ENCODE measurements at regions not wholly inside any gene's neighbourhood (a gene's known extent, or its start where the extent isn't known, plus 50 kb on each side); places are given as distances from the start of the nearest gene placed in this dataset.

DNA sequence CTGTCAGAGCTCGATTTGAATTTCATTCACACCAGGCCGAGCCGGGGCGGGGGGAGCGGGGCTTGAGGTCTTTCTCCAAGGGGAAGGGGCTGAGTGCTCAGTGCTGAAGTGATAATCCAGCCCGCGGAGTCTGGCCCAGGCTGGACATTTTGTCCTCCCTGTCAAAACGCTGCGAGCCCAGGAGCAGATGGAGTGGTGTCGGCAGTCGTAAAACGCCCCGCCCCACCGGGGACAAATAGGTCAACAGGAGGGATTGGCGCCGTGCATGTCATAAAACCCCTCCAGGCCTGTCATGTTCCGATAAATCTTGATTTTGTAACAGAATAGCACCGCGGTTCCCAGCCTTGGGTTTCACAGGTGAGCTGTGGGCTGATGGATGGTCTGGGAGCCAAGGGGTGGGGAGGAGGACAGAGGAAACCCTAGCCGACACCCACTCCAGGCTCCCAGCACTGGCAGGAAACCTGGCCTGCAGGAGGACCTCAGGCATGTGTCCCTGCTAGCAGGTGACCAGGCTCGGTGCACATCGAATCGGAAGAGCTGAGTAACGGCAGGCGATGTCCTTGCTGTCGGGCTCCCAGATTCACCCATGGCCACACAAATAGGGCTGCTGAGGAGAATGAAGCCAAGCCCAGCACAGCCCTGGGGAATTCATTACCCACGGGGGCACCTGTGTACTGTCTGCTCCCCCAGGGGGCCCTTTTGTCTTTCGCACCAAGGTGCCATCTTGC lies 341.4 kb downstream of the FOXL1 start:
- DNase-seq (ENCODE audit: extremely low read depth, low read depth): no peak

DNA sequence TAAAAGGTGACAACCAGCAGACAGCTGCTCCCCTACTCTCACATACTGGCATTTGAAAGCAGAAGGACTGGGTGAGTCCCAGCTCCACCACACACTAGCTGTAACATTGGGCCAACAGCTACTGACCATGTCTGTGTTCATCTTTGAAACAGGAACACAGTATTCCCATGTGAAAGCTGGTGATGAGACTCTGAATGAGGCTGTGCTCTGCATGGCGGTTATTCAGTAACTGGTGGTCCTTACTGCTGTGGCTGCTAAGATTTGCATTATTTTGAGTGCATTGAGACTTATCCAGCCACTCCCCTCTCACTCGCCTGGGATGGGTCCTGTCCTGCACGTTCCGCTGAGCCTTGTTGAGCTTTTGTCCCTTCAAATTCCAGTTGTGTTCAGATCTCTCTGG lies 342.9 kb downstream of the FOXL1 start:
- no peak for DNase-seq (ENCODE audit: extremely low read depth, low read depth)

DNA sequence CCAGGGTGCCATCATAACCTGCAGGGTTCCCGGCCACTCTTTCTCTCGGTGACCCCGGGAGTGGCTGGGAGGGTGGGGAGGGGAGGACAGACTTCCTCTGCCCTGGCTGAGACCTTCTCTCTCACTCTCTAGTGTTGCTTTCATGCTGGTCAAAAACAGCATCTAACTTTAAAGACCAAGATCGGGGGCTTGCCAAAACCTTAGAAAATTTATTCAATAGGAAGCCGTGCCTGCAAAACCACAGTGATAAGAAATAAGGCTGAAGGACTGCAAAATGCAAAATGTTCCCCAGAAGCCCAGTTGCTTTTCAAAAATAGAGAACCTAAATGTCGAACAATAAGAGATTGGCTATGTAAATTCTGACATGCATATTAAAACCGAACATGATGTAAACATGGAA lies 344.0 kb downstream of the FOXL1 start:
- DNase-seq (ENCODE audit: extremely low read depth, low read depth): no peak

DNA sequence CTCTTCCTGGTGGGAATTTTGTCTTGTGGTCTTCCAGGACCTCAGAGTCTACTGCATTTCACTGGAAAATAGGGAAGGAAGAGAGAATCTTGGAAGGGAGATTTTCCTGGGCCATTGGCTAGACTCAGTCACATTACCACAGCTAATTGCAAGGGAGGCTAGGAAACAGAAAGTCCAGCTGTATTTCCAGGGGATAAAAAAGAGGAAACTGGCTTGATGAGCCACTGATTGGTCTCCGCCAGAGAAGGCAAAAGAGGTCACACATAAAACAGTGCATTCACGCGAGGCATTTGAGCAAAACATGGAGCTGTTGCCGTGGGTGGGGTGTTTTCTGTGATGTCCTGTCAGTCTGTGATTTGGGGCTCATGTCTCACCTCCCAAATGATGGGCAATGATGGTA lies 345.3 kb downstream of the FOXL1 start:
- no peak for DNase-seq (ENCODE audit: extremely low read depth, low read depth)

DNA sequence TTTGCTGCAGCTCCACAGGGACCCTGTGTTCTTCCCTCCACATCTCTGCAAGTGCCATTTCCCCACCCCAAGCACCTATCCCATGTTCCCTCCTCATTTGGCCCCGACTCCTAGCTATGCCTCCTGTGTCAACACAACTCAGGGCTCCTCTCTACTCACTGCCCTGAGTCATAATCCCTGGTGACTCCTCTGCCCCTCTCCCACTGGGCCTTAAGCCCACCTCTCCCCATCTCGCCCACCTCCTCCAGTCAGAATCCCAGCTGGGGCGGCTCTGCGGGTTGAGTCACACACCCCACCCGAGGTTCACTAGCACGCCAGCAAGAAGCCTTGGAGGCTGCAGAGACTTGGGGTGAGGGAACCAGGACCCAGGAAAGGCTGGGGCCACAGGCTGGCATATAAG lies 346.2 kb downstream of the FOXL1 start:
- no peak for DNase-seq (ENCODE audit: extremely low read depth, low read depth)

DNA sequence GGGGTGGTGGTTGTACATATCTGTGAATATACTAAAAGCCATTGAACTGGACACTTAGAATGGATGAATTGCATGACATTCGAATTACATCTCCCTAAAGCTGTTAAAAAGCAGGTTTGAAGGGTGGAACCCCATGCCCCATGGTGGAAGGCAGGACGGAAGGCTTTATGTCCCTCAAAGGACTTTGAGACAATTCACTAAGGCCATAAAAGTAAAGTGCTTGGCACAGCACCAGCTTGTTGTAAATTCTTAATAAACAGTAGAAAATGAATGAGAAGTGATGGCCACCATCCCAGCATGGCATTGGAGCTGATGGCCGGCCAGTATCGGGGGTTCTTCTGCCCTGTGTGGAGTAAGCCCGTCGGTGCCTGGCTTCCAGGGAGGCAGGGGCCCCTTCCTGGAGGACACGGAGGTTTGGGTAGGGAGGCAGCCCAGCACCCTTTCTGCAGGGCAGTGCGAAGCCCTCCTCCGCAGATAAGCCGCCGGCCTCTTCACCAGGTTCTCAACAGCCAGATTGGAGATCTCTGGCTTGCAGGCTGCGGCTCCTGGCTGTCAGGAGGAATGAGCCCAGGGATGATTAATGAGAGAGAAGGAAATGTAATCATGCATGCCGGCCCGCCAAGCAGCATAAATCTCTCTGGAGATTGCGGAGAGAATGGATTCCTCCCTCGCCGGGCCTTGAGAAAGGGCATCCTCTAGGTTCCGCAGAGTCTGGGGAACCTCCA lies 346.9 kb downstream of the FOXL1 start:
- no peak for DNase-seq (ENCODE audit: extremely low read depth, low read depth)

DNA sequence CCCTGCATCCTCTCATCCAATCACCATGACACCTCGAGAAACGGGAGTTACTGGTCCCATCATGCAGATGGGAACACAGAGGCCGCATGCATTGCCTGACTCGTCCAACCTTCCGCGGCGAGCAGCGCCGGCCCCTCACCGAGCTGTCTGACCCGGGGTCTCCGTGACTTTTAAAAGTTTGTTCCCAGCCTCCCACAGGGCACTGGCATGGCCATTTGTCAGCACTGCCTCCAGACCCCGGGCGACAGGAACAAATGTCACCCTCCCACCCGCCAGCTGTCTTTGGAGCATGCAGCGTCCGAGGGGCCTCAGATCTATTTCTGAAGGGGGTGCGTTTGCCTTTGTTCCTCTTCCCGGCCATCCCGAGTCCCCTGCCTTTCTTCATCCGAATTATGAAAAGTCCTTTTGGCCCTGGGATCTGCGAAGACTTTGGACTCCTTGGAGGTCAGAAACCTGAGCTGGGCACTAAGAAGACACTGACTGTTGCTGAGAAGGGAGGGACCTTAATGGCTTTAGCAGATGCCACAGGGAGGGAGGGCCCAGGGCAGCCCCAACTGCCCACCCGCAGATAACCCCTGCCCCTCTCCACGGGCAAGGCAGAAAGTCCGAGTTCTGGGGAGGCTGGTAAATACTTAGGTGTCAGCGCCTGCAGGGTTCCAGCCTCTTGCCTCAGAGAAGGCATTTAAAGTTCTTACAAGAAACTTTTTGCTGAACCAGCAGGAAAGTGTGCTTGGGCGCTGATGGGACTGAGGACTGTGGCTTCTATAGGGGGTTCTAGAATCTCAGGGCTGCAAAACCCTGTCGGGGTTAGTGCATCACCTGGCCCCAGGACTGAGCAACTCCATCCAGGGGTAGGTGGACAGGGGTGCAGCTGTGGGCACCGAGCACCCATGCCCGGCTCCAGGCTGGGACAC lies 348.1 kb downstream of the FOXL1 start:
- no peak for DNase-seq (ENCODE audit: extremely low read depth, low read depth)

DNA sequence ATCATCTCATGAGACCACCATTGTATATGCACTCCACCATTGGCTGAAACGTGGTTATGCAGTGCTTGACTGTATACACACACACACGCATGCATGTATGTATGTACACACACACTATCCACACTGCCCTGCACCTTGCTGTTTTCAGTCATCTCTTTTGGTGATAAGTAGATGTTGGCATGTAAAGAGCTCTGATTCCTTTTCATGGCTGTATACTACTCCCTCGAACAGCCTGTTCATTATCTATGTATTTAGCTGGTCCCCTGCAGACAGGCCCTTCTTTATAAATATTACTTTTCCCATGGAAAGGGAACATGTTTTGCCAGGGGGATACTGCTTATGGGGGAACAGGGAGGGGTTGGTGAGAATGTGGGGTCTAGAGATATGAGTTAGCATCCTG lies 349.4 kb downstream of the FOXL1 start:
- no peak for DNase-seq (ENCODE audit: extremely low read depth, low read depth)

DNA sequence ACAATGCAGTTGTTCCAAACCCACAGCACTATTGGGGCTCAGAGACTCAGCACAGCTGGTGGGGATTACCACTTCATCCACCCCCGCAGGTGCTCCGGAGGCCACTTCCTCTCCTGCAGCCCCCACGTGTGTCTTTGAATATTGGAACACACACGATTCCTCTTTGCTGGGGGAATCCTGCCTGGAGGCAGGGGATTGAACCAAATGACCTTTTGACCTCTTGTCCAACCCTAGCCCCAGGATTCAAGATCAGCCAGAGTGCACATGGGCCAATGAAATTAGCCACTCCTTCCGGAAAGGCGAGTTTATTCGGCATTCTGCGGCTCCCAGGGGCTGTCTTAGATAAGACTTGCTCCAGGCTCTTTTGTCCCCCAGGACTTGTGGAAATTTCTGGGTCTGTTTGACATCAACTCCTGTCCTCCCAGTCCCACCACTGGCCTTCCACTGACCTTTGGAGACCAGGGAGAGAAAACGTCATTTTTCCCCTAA lies 350.2 kb downstream of the FOXL1 start:
- DNase-seq (ENCODE audit: extremely low read depth, low read depth): no peak

DNA sequence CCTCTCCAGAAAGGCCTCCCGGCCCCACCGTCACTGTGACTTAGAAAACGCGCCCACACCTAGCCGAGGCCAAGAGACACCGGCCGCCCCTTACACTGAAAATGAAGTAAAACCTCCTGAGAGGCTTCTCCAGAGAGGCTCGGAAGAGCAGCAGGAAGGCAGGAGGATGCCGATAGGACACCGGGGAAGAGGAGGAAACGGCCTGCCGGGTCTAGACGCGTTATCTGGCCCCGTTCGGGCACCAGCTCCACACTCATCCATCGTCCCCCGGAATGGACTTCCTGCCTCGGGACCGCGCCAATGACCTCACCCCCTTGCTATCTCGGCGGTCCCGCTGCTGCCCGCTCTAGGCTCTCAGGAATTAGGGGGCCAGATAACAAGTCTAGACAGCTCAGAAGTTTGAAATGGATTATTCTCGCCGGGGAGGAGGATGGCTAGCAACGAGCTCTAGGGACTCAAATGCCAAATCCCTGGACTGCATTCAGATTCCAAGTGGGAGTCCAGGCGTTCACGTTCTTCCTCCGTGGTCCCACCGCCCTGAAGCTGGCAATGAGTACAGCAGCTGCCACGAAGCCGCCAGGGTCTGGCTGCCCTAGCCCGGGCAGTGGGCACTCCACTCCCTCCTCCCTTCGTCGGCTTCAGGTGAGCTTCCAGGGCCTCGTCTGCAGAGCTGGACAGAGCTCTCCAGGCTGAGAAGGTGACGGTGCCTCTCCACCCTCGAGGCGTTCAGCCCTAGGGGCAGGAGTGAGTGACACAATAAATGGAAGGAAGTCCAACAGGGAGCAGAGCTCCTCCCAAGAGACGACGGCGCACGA lies 350.9 kb downstream of the FOXL1 start:
- no peak for DNase-seq (ENCODE audit: extremely low read depth, low read depth)

DNA sequence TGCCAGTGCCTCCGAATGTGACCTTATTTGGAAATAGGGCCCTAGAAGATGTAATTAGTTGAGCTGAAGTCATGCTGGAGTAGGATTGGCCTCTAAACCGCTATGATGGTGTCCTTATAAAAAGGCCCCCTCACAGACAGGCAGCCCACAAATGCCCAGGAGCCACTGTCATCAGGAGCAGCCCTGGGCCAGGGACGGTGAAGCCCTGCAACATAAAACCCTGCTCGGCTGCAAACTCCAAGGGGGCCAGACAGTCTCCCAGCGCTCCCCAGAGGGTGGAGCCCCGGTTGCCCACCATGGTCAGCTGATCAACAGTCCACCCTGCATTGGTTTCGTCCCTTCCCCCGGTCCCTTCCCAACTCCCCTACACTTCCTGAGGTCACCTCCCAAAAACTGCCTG lies 351.7 kb downstream of the FOXL1 start:
- DNase-seq (ENCODE audit: extremely low read depth, low read depth): no peak

DNA sequence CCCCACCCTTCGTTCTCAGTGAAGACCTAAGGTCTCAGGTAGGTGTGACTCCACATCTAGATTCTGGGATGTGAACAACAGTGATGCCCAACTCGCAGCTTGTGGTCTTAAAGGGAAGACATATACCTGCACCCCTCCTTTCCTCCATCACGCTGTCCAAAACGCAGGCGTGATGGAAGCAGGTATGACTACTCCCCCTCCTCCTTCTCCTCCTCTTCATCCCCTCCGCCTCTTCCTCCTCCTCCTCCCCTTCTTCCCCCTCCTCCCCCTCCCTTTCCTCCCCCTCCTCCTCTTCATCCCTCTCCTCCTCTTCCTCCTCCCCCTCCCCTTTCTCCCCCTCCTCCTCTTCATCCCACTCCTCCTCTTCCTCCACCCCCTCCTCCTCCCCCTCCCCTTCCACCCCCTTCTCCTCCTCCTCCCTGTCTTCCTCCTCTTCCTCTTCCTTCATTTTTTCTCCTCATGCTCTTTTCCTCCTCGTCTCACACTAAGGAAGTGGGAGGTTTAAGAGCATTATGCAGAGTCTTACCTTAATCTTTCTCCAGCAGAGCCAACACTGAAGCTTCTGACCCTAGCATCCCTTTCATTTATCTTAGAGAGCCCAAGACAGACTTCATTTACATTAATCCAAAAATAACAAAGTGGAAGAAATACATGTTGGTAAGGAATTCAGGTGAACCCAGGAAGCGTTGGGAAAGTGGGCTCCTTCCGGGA lies 352.5 kb downstream of the FOXL1 start:
- no peak for DNase-seq (ENCODE audit: extremely low read depth, low read depth)

DNA sequence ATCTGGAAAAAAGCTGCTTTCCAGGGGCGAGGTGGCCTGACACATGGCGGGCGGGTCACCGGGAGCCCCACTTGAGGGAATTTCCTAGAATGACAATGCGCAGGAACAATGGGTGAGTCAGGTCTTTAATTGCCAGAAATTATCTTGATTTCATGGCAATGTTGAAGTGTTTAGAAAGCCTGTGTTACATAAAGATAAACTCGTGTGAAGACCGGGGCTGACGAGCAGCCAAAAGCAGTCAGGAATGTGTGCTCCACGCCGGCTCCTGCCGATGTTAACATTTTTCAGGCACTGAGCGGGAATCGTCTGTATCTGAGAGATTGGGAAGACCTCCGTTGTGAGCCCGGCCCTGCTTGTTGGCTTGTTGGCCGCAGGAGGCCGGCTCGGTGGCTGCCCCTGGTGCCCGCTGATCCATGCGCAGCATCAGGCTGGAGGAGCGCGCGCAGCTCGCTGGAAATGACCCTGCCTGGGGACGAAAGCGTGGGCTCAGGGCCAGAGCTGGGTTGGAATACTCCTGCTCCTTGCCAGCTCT lies 353.1 kb downstream of the FOXL1 start:
- DNase-seq (ENCODE audit: extremely low read depth, low read depth): no peak

DNA sequence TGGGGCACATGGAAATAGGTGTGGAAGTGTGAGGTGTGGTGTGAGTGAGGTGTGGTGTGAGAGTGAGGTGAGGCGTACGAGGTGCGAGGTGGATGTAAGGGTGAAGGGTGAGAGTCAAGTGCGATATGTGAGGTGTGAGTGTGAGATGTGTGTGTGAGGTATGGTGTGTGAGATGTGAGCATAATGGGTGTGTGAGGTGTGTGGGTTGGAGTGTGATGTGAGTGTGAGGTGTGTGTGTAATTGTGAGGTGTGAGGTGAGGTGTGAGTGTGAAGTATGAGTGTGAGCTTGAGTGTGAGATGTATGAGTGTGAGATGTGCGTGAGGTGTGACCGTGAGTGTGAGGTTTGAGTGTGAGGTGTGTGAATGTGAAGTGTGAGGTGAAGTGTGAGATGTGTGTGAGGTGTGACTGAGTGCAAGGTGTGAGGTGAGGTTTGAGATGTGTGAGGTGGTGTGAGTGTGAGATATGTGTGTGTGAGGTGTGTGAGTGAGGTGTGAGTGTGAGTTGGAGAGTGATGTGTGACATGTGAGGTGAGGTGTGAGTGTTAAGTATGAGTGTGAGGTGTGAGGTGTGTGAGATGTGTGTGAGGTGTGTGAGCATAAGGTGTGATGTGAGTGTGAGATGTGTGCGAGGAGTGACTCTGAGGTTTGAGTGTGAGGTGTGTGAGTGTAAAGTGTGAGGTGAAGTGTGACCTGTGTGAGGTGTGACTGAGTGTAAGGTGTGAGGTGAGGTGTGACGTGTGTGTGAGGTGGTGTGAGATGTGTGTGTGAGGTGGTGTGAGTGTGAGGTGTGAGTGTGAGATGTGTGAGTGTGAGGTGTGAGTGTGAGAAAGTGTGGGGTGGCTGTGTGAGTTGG lies 354.0 kb downstream of the FOXL1 start:
- DNase-seq (ENCODE audit: extremely low read depth, low read depth): no peak

DNA sequence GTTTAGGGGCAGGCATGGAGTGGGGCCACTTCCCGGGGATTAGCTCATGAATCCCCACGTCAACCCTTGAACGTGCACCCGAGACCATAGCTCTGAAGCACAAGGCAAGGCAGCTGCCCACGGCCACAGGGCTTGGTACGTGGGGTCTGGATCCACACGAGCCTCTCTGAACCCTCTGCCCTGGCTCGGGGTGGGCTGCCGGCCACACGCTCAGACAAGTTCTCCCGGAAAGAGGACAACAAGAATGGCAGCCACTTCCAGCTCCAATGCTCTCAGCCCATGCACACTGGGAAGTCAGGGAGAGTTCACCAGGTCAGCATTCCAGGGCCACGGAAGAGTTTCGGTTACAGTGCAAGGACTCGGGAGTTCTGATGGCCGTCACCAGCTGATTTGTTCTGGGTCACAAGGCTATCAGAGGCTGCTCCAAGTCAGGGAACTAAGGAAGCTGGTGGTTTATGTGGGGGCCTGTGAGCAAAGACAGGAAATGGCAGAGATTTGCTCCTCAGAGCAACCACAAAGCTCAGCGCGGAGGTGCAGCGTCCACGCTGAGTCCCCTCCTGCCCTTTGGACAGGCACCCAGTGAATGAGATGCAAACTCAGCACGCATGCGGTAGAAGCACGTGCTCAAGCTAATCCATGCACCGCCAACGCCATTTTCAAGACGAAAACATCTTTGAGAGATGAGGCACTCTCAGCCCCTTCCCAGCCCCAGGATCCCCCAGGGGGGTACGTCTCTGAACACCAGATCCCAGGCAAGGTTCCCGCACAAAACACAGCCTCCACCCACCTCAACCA lies 356.4 kb downstream of the FOXL1 start:
- DNase-seq (ENCODE audit: extremely low read depth, low read depth): no peak

DNA sequence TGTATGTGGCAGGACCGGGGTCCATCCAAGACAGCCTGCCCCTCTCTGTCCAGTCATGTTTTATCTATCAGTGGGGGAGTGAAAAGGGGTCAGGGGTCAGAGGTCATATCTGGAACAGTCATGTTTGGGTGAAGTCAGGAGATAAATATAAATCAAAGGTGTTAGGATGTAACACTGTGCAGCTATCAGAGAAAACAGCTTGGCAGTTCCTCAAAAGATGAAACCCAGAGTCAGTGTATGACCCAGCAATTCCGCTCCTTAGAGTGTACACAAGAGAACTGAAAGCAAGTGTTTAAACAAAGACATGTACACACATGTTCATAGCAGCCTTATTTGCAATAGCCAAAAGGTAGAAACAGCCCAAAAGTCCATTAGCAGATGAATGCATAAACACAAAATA lies 361.3 kb downstream of the FOXL1 start:
- DNase-seq (ENCODE audit: extremely low read depth, low read depth): no peak

DNA sequence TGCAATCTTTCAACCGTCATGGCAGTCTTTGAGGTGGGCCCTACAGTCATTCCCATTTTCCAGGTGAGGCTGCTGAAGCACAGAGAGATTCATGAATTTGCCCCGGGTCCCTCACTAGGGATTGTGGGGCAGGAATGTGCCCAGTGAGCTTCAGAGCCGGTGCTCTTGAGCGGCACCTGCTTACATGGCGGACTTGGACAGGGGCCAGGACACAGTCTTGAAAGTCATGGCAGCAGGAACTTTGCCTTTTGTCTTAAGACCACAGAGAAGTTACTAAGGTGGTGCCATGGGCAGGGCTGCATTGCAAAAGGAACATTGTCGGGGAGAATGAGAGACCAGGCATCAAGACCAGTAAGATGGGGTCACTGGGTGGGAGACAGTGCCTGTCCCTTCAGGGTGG lies 363.4 kb downstream of the FOXL1 start:
- no peak for DNase-seq (ENCODE audit: extremely low read depth, low read depth)
